SK-N-SH treated with all-trans-retinoic acid at 6 μM for 48 hours (cell line): ENCODE measurements at regions not wholly inside any gene's neighbourhood (a gene's known extent, or its start where the extent isn't known, plus 50 kb on each side); places are given as distances from the start of the nearest gene placed in this dataset.

ENCODE experiments used
- ATAC-seq: fragments of 200-7000 bp; cut with Tn5 transposase; 3 replicates; pipeline ENCODE4 v1.9.1; 2020; ENCODE audit warnings: mild to moderate bottlenecking, moderate library complexity
- BACH2 ChIP-seq: fragments of 250-450 bp; sonication (Bioruptor Pico); IDR thresholded peaks from 2 replicates; pipeline ENCODE4 v1.9.0; 2021; ENCODE audit warnings: mild to moderate bottlenecking, borderline replicate concordance
- CSDC2 ChIP-seq: fragments of 250-450 bp; sonication (Bioruptor Pico); IDR thresholded peaks from 2 replicates; pipeline ENCODE4 v1.5.0; 2020; ENCODE audit warnings: mild to moderate bottlenecking, moderate library complexity
- CSRNP3 ChIP-seq: fragments of 250-450 bp; sonication (Bioruptor Pico); IDR thresholded peaks from 2 replicates; pipeline ENCODE4 v1.5.1; 2021; ENCODE audit warnings: mild to moderate bottlenecking, moderate library complexity
- ISL1 ChIP-seq: fragments of 250-450 bp; sonication (Bioruptor Pico); IDR thresholded peaks from 2 replicates; pipeline ENCODE4 v2.1.2; 2022; ENCODE audit warnings: mild to moderate bottlenecking, moderate library complexity
- OSR1 ChIP-seq: fragments of 250-450 bp; sonication (Bioruptor Pico); IDR thresholded peaks from 2 replicates; pipeline ENCODE4 v1.8.0; 2022; ENCODE audit warnings: moderate library complexity, mild to moderate bottlenecking, inconsistent platforms
- PPARA ChIP-seq: fragments of 250-450 bp; sonication (Bioruptor Pico); IDR thresholded peaks from 2 replicates; pipeline ENCODE4 v1.5.0; 2020; ENCODE audit warnings: mild to moderate bottlenecking, borderline replicate concordance
- RARB ChIP-seq: fragments of 250-450 bp; sonication (Bioruptor Pico); IDR thresholded peaks from 2 replicates; pipeline ENCODE4 v1.8.0; 2021; ENCODE audit warnings: mild to moderate bottlenecking, moderate library complexity
- SNAI2 ChIP-seq: fragments of 250-450 bp; sonication (Bioruptor Pico); IDR thresholded peaks from 2 replicates; pipeline ENCODE4 v1.5.0; 2020; ENCODE audit warnings: mild to moderate bottlenecking, moderate library complexity
- TCF4 ChIP-seq: fragments of 250-450 bp; sonication (Bioruptor Pico); IDR thresholded peaks from 2 replicates; pipeline ENCODE4 v1.8.0; 2021; ENCODE audit warnings: mild to moderate bottlenecking, moderate library complexity, borderline replicate concordance
- TOX ChIP-seq: fragments of 250-450 bp; sonication (Bioruptor Pico); IDR thresholded peaks from 2 replicates; pipeline ENCODE4 v1.8.0; 2021; ENCODE audit warnings: mild to moderate bottlenecking, moderate library complexity, borderline replicate concordance
- TSHZ2 ChIP-seq: fragments of 250-450 bp; sonication (Bioruptor Pico); IDR thresholded peaks from 2 replicates; pipeline ENCODE4 v1.5.0; 2020; ENCODE audit warnings: mild to moderate bottlenecking, moderate library complexity
- ZC3H10 ChIP-seq: fragments of 250-450 bp; sonication (Bioruptor Pico); IDR thresholded peaks from 2 replicates; pipeline ENCODE4 v1.5.1; 2021; ENCODE audit warnings: mild to moderate bottlenecking, moderate library complexity
- ZFP3 ChIP-seq: fragments of 250-450 bp; sonication (Bioruptor Pico); IDR thresholded peaks from 2 replicates; pipeline ENCODE4 v1.5.0; 2020; ENCODE audit warnings: mild to moderate bottlenecking, moderate library complexity
- ZFP30 ChIP-seq: fragments of 450-650 bp; formaldehyde crosslinking; IDR thresholded peaks from 2 replicates; pipeline ENCODE4 v1.5.0; 2022; ENCODE audit warnings: mild to moderate bottlenecking, moderate library complexity
- ZNF565 ChIP-seq: fragments of 450-650 bp; formaldehyde crosslinking; conservative IDR thresholded peaks from 2 replicates; pipeline ENCODE4 v1.5.0; 2020; ENCODE audit warnings: low read depth, mild to moderate bottlenecking, moderate library complexity
- ZNF70 ChIP-seq: fragments of 450-650 bp; formaldehyde crosslinking; IDR thresholded peaks from 2 replicates; pipeline ENCODE4 v1.5.0; 2020; ENCODE audit warnings: mild to moderate bottlenecking, moderate library complexity
- TF ChIP-seq, protein P1 (sequence below): fragments of 250-450 bp; sonication (Bioruptor Pico); IDR thresholded peaks from 2 replicates; pipeline ENCODE4 v1.8.0; 2020; ENCODE audit warnings: mild to moderate bottlenecking, moderate library complexity, borderline replicate concordance
- TF ChIP-seq, protein P2 (sequence below): fragments of 250-450 bp; sonication (Bioruptor Pico); IDR thresholded peaks from 2 replicates; pipeline ENCODE4 v1.5.1; 2020; ENCODE audit warnings: low read depth, mild to moderate bottlenecking, moderate library complexity
- TF ChIP-seq, protein P3 (sequence below): fragments of 250-450 bp; sonication (Bioruptor Pico); IDR thresholded peaks from 2 replicates; pipeline ENCODE4 v1.8.0; 2021; ENCODE audit warnings: low read depth, mild to moderate bottlenecking, moderate library complexity, borderline replicate concordance

- ATAC-seq, result no peak
- TF ChIP-seq ZNF565 (no peak), ZFP3 (CRISPR knock-in tag) (no peak), CSDC2 (CRISPR knock-in tag) (no peak), TSHZ2 (no peak)
These were observed 691.1 kb upstream of the PIK3C3 start for GRCh38 chr18:41263956-41264355.

- ATAC-seq, result no peak
- TF ChIP-seq PPARA (CRISPR knock-in tag) (no peak), CSRNP3 (CRISPR knock-in tag) (no peak), OSR1 (CRISPR knock-in tag) (no peak), TCF4 (no peak), TOX (no peak), ZNF70 (CRISPR knock-in tag) (no peak)
- TF ChIP-seq, protein P1, sequence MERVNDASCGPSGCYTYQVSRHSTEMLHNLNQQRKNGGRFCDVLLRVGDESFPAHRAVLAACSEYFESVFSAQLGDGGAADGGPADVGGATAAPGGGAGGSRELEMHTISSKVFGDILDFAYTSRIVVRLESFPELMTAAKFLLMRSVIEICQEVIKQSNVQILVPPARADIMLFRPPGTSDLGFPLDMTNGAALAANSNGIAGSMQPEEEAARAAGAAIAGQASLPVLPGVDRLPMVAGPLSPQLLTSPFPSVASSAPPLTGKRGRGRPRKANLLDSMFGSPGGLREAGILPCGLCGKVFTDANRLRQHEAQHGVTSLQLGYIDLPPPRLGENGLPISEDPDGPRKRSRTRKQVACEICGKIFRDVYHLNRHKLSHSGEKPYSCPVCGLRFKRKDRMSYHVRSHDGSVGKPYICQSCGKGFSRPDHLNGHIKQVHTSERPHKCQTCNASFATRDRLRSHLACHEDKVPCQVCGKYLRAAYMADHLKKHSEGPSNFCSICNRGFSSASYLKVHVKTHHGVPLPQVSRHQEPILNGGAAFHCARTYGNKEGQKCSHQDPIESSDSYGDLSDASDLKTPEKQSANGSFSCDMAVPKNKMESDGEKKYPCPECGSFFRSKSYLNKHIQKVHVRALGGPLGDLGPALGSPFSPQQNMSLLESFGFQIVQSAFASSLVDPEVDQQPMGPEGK (CRISPR knock-in tag), result no peak
- TF ChIP-seq, protein P2, sequence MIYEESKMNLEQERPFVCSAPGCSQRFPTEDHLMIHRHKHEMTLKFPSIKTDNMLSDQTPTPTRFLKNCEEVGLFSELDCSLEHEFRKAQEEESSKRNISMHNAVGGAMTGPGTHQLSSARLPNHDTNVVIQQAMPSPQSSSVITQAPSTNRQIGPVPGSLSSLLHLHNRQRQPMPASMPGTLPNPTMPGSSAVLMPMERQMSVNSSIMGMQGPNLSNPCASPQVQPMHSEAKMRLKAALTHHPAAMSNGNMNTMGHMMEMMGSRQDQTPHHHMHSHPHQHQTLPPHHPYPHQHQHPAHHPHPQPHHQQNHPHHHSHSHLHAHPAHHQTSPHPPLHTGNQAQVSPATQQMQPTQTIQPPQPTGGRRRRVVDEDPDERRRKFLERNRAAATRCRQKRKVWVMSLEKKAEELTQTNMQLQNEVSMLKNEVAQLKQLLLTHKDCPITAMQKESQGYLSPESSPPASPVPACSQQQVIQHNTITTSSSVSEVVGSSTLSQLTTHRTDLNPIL (CRISPR knock-in tag), result no peak
- TF ChIP-seq, all 23 proteins: peak for 0
These were observed 692.3 kb upstream of the PIK3C3 start for GRCh38 chr18:41262688-41263087.

DNA sequence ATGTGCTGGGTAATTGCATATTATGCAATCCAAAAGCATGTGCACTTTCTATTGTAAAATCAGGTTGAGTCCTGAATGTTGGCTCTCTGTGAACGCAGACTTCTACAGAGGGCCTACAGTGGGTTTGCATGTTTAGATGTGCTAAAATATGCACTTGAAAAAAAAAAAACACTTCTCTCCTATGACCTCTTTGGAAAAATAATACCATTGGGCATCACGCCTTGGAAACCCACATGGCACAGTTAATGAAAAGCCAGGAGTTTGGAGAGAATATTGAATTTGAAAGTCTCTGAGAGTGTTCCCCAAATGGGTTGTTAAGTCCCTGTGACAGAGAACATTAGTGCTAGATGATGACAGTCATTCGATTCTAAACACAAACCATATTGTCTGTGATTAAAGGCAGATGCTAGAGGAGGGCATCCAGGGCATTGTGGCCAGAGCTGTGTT, 710.4 kb upstream of the PIK3C3 start:
- TF ChIP-seq TCF4 (peak; percentile 92), ZFP3 (CRISPR knock-in tag) (no peak), ZNF70 (CRISPR knock-in tag) (no peak), TSHZ2 (peak; percentile 25; the same call in 1 of the 2 replicates), ISL1 (no peak), ZFP30 (CRISPR knock-in tag) (no peak), OSR1 (CRISPR knock-in tag) (no peak), RARB (CRISPR knock-in tag) (no peak), BACH2 (CRISPR knock-in tag) (no peak), ZC3H10 (no peak), CSDC2 (CRISPR knock-in tag) (no peak), SNAI2 (CRISPR knock-in tag) (no peak)
- peak; percentile 73 for ATAC-seq

DNA sequence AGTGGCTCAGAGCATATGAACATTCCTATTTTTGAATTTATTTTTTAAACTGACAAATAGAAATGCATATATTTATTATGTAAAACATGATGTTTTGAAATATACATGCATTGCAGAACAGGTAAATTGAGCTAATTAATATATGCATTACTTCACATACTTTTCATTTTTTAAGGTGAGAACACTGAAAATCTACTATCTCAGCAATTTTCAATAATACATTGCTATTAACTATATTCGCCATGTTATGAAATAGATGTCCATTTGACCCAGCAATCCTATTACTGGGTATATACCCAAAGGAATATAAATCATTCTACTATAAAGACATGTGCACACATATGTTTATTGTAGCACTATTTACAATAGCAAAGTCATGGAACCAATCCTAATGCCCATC, 717.7 kb upstream of the PIK3C3 start:
- TF ChIP-seq BACH2 (CRISPR knock-in tag) (no peak), CSDC2 (CRISPR knock-in tag) (no peak), PPARA (CRISPR knock-in tag) (no peak), ZC3H10 (no peak), ZFP30 (CRISPR knock-in tag) (no peak), TCF4 (no peak), ISL1 (no peak)
- TF ChIP-seq, protein P3, sequence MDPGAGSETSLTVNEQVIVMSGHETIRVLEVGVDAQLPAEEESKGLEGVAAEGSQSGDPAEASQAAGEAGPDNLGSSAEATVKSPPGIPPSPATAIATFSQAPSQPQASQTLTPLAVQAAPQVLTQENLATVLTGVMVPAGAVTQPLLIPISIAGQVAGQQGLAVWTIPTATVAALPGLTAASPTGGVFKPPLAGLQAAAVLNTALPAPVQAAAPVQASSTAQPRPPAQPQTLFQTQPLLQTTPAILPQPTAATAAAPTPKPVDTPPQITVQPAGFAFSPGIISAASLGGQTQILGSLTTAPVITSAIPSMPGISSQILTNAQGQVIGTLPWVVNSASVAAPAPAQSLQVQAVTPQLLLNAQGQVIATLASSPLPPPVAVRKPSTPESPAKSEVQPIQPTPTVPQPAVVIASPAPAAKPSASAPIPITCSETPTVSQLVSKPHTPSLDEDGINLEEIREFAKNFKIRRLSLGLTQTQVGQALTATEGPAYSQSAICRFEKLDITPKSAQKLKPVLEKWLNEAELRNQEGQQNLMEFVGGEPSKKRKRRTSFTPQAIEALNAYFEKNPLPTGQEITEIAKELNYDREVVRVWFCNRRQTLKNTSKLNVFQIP (CRISPR knock-in tag), result no peak
- TF ChIP-seq, protein P1 (CRISPR knock-in tag), result no peak
- ATAC-seq, result no peak
